Activated naive CD4-positive, alpha-beta T cell treated with anti-CD3 and anti-CD28 coated beads, Interleukin-2, amount 50 U/mL, for 72 hours (primary cell): ENCODE measurements at regions not wholly inside any gene's neighbourhood (a gene's known extent, or its start where the extent isn't known, plus 50 kb on each side); places are given as distances from the start of the nearest gene placed in this dataset.
"Not testable (repeated sequence)": the region's sequence is repeated elsewhere in the genome, so short reads cannot be mapped to it uniquely, and the experiment has no call there.

Experiments
- ATAC-seq, 2 donors: fragments of 150-1000 bp; cut with Tn5 transposase; 2 replicates each; pipeline ENCODE4 v1.10.0; 2021; ENCODE audit warnings: mild to moderate bottlenecking in 2 of 2, moderate library complexity in 2 of 2
- DNase-seq, 2 donors: peaks; one replicate each; pipeline ENCODE4 v3.0.0; 2021 to 2022; ENCODE audit warnings: low spot score in 2 of 2
- H3K27ac Mint-ChIP-seq, 2 donors: one replicate each; pipeline ENCODE4 v1.8.0; 2022; ENCODE audit warnings: mild to moderate bottlenecking in 2 of 2, mixed read lengths in 2 of 2
- H3K36me3 Mint-ChIP-seq, 2 donors: one replicate each; pipeline ENCODE4 v1.8.0; 2022; ENCODE audit warnings: mixed read lengths in 2 of 2
- H3K9me3 Mint-ChIP-seq, 2 donors: one replicate each; pipeline ENCODE4 v1.8.0; 2022; ENCODE audit warnings: mixed read lengths in 2 of 2

- DNase-seq, result no peak
- Mint-ChIP-seq H3K27ac (no peak overlapping the region), H3K9me3 (peaks cover 19 to 32% of the 10 kb centered on the region in 2 donors)
Measured at GRCh38 chr12:102642199-102642598, 161.8 kb upstream of the IGF1 start.

GRCh38 chr12:102640658-102641057, 160.3 kb upstream of the IGF1 start:
- not testable (repeated sequence) for H3K27ac Mint-ChIP-seq, H3K36me3 Mint-ChIP-seq, DNase-seq, ATAC-seq
- H3K9me3 Mint-ChIP-seq, result peaks cover 7 to 19% of the 10 kb centered on the region in 2 donors

More at GRCh38 chr12:102642199-102642598, 161.8 kb upstream of the IGF1 start:
- no peaks in the 10 kb centered on the region for H3K36me3 Mint-ChIP-seq
- ATAC-seq, result no peak

GRCh38 chr12:102638777-102639176, 158.4 kb upstream of the IGF1 start:
- H3K9me3 Mint-ChIP-seq, result peaks cover 7 to 19% of the 10 kb centered on the region in 2 donors
- ATAC-seq, result no peak
- no peaks in the 10 kb centered on the region for H3K36me3 Mint-ChIP-seq
- no peak overlapping the region for H3K27ac Mint-ChIP-seq
- no peak for DNase-seq

GRCh38 chr12:102633981-102634605, 153.7 kb upstream of the IGF1 start:
- Mint-ChIP-seq H3K36me3 (no peaks in the 10 kb centered on the region), H3K9me3 (peaks cover 0 to 3% of the 10 kb centered on the region in 2 donors), H3K27ac (no peak overlapping the region)
- ATAC-seq, result no peak
- DNase-seq, result no peak

GRCh38 chr12:102631274-102631673, 150.9 kb upstream of the IGF1 start:
- H3K27ac Mint-ChIP-seq, result no peak overlapping the region
- no peak for ATAC-seq
- peaks cover 13 to 14% of the 10 kb centered on the region in 2 donors for H3K9me3 Mint-ChIP-seq
- no peaks in the 10 kb centered on the region for H3K36me3 Mint-ChIP-seq
- DNase-seq, result no peak

GRCh38 chr12:102629262-102629888, 149.0 kb upstream of the IGF1 start:
- ATAC-seq, result no peak
- DNase-seq, result no peak
- peaks cover 16 to 17% of the 10 kb centered on the region in 2 donors for H3K9me3 Mint-ChIP-seq
- no peaks in the 10 kb centered on the region for H3K36me3 Mint-ChIP-seq
- H3K27ac Mint-ChIP-seq, result no peak overlapping the region

- H3K9me3 Mint-ChIP-seq, result peaks cover 16 to 17% of the 10 kb centered on the region in 2 donors
- no peak for DNase-seq
- H3K27ac Mint-ChIP-seq, result no peak overlapping the region
- no peaks in the 10 kb centered on the region for H3K36me3 Mint-ChIP-seq
- no peak for ATAC-seq
Measured at GRCh38 chr12:102625819-102626218, 145.5 kb upstream of the IGF1 start.

- ATAC-seq (no peak), DNase-seq (no peak)
- Mint-ChIP-seq H3K36me3 (no peaks in the 10 kb centered on the region), H3K9me3 (peaks cover 16 to 19% of the 10 kb centered on the region in 2 donors), H3K27ac (no peak overlapping the region)
Measured at GRCh38 chr12:102622618-102623017, 142.3 kb upstream of the IGF1 start.

GRCh38 chr12:102618197-102618877, 138.0 kb upstream of the IGF1 start:
- no peaks in the 10 kb centered on the region for H3K36me3 Mint-ChIP-seq
- peaks cover 7 to 15% of the 10 kb centered on the region in 2 donors for H3K9me3 Mint-ChIP-seq
- H3K27ac Mint-ChIP-seq, result no peak overlapping the region
- DNase-seq (no peak), ATAC-seq (no peak)

- ATAC-seq (no peak), DNase-seq (no peak)
- Mint-ChIP-seq H3K36me3 (no peaks in the 10 kb centered on the region), H3K27ac (no peak overlapping the region), H3K9me3 (peaks cover 7 to 15% of the 10 kb centered on the region in 2 donors)
Measured at GRCh38 chr12:102616692-102617091, 136.3 kb upstream of the IGF1 start.

- peaks cover 13 to 19% of the 10 kb centered on the region in 2 donors for H3K9me3 Mint-ChIP-seq
- H3K36me3 Mint-ChIP-seq, result peaks cover 0 to 8% of the 10 kb centered on the region in 2 donors
- no peak for ATAC-seq
- no peak for DNase-seq
- H3K27ac Mint-ChIP-seq, result no peak overlapping the region
Measured at GRCh38 chr12:102611995-102612394, 131.6 kb upstream of the IGF1 start.

GRCh38 chr12:102609996-102610395, 129.6 kb upstream of the IGF1 start:
- peaks cover 0 to 10% of the 10 kb centered on the region in 2 donors for H3K36me3 Mint-ChIP-seq
- ATAC-seq (no peak), DNase-seq (no peak)
- peaks cover 15 to 16% of the 10 kb centered on the region in 2 donors for H3K9me3 Mint-ChIP-seq
- no peak overlapping the region for H3K27ac Mint-ChIP-seq

- Mint-ChIP-seq H3K36me3 (peaks cover 0 to 7% of the 10 kb centered on the region in 2 donors), H3K27ac (no peak overlapping the region), H3K9me3 (peaks cover 16 to 17% of the 10 kb centered on the region in 2 donors)
- no peak for DNase-seq
- no peak for ATAC-seq
Measured at GRCh38 chr12:102603021-102603420, 122.7 kb upstream of the IGF1 start.

- no peak for ATAC-seq
- no peak for DNase-seq
- peaks cover 11 to 12% of the 10 kb centered on the region in 2 donors for H3K9me3 Mint-ChIP-seq
- peaks cover 0 to 6% of the 10 kb centered on the region in 2 donors for H3K36me3 Mint-ChIP-seq
- no peak overlapping the region for H3K27ac Mint-ChIP-seq
Measured at GRCh38 chr12:102602521-102602920, 122.2 kb upstream of the IGF1 start.

GRCh38 chr12:102601621-102602020, 121.3 kb upstream of the IGF1 start:
- no peak overlapping the region for H3K27ac Mint-ChIP-seq
- H3K36me3 Mint-ChIP-seq, result no peaks in the 10 kb centered on the region
- H3K9me3 Mint-ChIP-seq, result peaks cover 5% of the 10 kb centered on the region in 2 donors
- no peak for DNase-seq
- ATAC-seq, result no peak

- ATAC-seq (no peak), DNase-seq (no peak)
- no peaks in the 10 kb centered on the region for H3K9me3 Mint-ChIP-seq
- no peak overlapping the region for H3K27ac Mint-ChIP-seq
- no peaks in the 10 kb centered on the region for H3K36me3 Mint-ChIP-seq
Measured at GRCh38 chr12:102596687-102597086, 116.3 kb upstream of the IGF1 start.

GRCh38 chr12:102596031-102596430, 115.7 kb upstream of the IGF1 start:
- ATAC-seq (no peak), DNase-seq (no peak)
- H3K9me3 Mint-ChIP-seq, result no peaks in the 10 kb centered on the region
- H3K36me3 Mint-ChIP-seq, result no peaks in the 10 kb centered on the region
- H3K27ac Mint-ChIP-seq, result no peak overlapping the region
